Right lobe of liver (tissue), 6 donors: ENCODE measurements at regions not wholly inside any gene's neighbourhood (a gene's known extent, or its start where the extent isn't known, plus 50 kb on each side); places are given as distances from the start of the nearest gene placed in this dataset.

ENCODE experiments used
- ATAC-seq, 4 donors: fragments of 200-7000 bp; cut with Tn5 transposase; one replicate each; pipeline ENCODE4 v1.9.1; 2020; ENCODE audit warnings: mild to moderate bottlenecking in 4 of 4, moderate library complexity in 4 of 4
- DNase-seq, 3 donors: peaks; one replicate each; pipeline ENCODE4 v3.0.0-alpha.2; 2020
- H3K27ac ChIP-seq, 3 donors: fragments of 200-600 bp; one replicate each; pipeline ENCODE4 v1.8.0; 2022
- H3K27me3 ChIP-seq, 2 donors: fragments of 200-600 bp; one replicate each; pipeline ENCODE4 v1.8.0; 2022
- H3K36me3 ChIP-seq, 4 donors: fragments of 200-600 bp; sonication (generic) in 1 of 4; one replicate each; pipeline versions ENCODE4 v1.5.1 to v1.8.0; 2017 to 2022; ENCODE audit warnings: control low read depth in 1 of 4
- H3K4me1 ChIP-seq, 4 donors: fragments of 200-600 bp; sonication (generic) in 1 of 4; one replicate each; pipeline versions ENCODE4 v1.5.1 to v1.8.0; 2017 to 2022; ENCODE audit warnings: control low read depth in 1 of 4
- H3K4me3 ChIP-seq, 3 donors: fragments of 200-600 bp; one replicate each; pipeline ENCODE4 v1.8.0; 2022
- H3K9me3 ChIP-seq, 4 donors: fragments of 200-600 bp; sonication (generic) in 1 of 4; one replicate each; pipeline versions ENCODE4 v1.5.1 to v1.8.0; 2017 to 2022; ENCODE audit warnings: control low read depth in 1 of 4
- POLR2A ChIP-seq: fragments of 450-650 bp; IDR thresholded peaks from one replicate; pipeline ENCODE4 v1.6.1; 2017; ENCODE audit warnings: antibody characterized with exemption, mild to moderate bottlenecking
- WGBS: methylation state at CpG from one replicate; pipeline ENCODE4 v1.1.6; 2018; ENCODE audit warnings: low coverage, low lambda C conversion rate; ENCODE audit not compliant: insufficient coverage; ENCODE audit errors: missing lambda C conversion rate; 5-methylcytosine and 5-hydroxymethylcytosine counted together
- intact Hi-C, 2 donors: fragments of 100-400 bp; cut with DNase I; formaldehyde crosslinking; loops; one replicate each; pipeline versions ENCODE4 v1.11.2 to v1.14.1; 2022
- TF ChIP-seq, protein P1 (sequence below), 4 donors: fragments of 200-600 bp in 3 of 4; fragments of 450-650 bp in 1 of 4; IDR thresholded peaks; one replicate each; pipeline versions ENCODE4 v1.5.1 to v1.8.0; 2016 to 2022; ENCODE audit warnings: antibody characterized with exemption in 4 of 4, mild to moderate bottlenecking in 2 of 4
- donor health status: DM: no; HTN: yes; CAD: no.
- donor health status: DM: no; HTN: no; CAD: no.
- donor health status: DM: no; HTN: no; CAD: no.
- donor health status: DM: no; HTN: yes; CAD: no.
- donor health status: DM: no; HTN: yes; CAD: no.

DNA sequence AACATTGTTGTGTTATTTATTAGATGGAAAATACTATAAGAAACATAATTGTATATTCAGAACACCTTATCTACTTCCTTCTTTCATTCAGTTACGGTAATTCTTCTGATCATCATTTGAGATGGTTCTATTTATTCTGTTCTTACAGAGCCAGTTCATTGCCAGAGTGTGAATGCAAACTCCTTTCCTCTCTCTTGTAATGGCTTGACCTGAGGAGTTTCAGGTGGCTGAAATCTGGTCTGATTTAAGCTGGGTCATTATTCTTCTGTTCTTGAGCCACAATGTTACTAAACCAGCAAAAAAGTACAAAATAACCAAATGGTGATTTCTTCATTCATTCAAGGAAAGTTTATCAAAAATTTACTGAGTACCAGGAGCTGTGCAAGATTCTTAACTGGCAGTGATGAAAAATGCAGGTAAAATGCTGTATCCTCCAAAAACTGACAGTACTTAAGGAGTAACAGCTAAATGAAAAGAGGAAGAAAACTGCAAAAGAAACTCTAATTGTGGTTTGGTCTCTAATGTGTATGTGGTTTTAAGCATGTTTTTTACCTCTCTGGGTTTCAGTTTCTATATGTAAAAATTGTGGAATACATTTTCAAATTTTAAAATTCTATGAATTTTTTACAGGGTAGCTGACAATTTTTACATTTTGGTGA lies 182.4 kb upstream of the UFM1 start:
- no peaks in the 10 kb centered on the region for H3K9me3 ChIP-seq
- DNase-seq (no peak), ATAC-seq (no peak)
- intact Hi-C loops: no loop called here
- no peak overlapping the region for H3K27ac ChIP-seq
- WGBS: 77% methylated on average over 1 of the region's 1 CpG
- H3K27me3 ChIP-seq: no peaks in the 10 kb centered on the region
- H3K4me1 ChIP-seq: no peaks in the 10 kb centered on the region
- H3K4me3 ChIP-seq: no peak overlapping the region
- no peaks in the 10 kb centered on the region for H3K36me3 ChIP-seq
- TF ChIP-seq POLR2A: no peak
- TF ChIP-seq, protein P1, sequence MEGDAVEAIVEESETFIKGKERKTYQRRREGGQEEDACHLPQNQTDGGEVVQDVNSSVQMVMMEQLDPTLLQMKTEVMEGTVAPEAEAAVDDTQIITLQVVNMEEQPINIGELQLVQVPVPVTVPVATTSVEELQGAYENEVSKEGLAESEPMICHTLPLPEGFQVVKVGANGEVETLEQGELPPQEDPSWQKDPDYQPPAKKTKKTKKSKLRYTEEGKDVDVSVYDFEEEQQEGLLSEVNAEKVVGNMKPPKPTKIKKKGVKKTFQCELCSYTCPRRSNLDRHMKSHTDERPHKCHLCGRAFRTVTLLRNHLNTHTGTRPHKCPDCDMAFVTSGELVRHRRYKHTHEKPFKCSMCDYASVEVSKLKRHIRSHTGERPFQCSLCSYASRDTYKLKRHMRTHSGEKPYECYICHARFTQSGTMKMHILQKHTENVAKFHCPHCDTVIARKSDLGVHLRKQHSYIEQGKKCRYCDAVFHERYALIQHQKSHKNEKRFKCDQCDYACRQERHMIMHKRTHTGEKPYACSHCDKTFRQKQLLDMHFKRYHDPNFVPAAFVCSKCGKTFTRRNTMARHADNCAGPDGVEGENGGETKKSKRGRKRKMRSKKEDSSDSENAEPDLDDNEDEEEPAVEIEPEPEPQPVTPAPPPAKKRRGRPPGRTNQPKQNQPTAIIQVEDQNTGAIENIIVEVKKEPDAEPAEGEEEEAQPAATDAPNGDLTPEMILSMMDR (IDR thresholded peaks at IDR 0.05): no peak

DNA sequence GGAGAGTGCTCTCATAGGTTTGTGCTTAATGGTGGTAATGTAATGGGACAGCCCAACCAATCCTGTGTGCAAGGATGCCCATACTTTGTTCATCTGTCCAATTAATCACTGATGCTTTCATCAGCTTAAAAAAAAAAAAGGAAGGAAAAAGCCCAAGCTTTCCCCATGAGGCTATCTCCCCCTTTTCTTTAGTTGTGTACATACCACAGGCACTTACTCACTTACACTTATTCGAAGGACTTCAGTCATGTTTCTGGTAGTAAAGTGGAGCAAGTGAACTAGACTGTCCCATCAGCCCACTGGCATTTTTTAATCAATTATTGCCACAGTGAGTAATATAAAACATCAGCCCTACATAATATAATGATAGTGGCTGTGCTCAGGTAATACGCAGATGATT lies 183.5 kb upstream of the UFM1 start:
- DNase-seq: no peak
- no peak overlapping the region for H3K27ac ChIP-seq
- no peaks in the 10 kb centered on the region for H3K36me3 ChIP-seq
- H3K4me1 ChIP-seq: no peaks in the 10 kb centered on the region
- TF ChIP-seq, protein P1 (IDR thresholded peaks at IDR 0.05): no peak
- TF ChIP-seq POLR2A: no peak
- no peak for ATAC-seq
- no peaks in the 10 kb centered on the region for H3K9me3 ChIP-seq
- intact Hi-C loops: no loop called here
- H3K27me3 ChIP-seq: no peaks in the 10 kb centered on the region
- WGBS: 73% methylated on average over 2 of the region's 2 CpGs
- H3K4me3 ChIP-seq: no peak overlapping the region

- Histone ChIP-seq H3K4me3 (no peak overlapping the region), H3K27ac (no peak overlapping the region), H3K36me3 (no peaks in the 10 kb centered on the region), H3K9me3 (no peaks in the 10 kb centered on the region), H3K27me3 (no peaks in the 10 kb centered on the region), H3K4me1 (no peaks in the 10 kb centered on the region)
- DNase-seq (no peak), ATAC-seq (no peak)
- 78% methylated on average over 3 of the region's 3 CpGs for WGBS
- no peak for TF ChIP-seq POLR2A
- TF ChIP-seq, protein P1 (IDR thresholded peaks at IDR 0.05): no peak
- intact Hi-C loops: no loop called here
These were observed 189.5 kb upstream of the UFM1 start for GRCh38 chr13:38160131-38160530.

- H3K4me3 ChIP-seq: no peak overlapping the region
- no peaks in the 10 kb centered on the region for H3K27me3 ChIP-seq
- ATAC-seq (no peak), DNase-seq (no peak)
- no peaks in the 10 kb centered on the region for H3K4me1 ChIP-seq
- intact Hi-C loops: no loop called here
- no peaks in the 10 kb centered on the region for H3K9me3 ChIP-seq
- no peak for TF ChIP-seq POLR2A
- TF ChIP-seq, protein P1 (IDR thresholded peaks at IDR 0.05): no peak
- no peak overlapping the region for H3K27ac ChIP-seq
- H3K36me3 ChIP-seq: no peaks in the 10 kb centered on the region
- WGBS: 83% methylated on average over 1 of the region's 1 CpG
These were observed 189.9 kb upstream of the UFM1 start for GRCh38 chr13:38159710-38160109.

DNA sequence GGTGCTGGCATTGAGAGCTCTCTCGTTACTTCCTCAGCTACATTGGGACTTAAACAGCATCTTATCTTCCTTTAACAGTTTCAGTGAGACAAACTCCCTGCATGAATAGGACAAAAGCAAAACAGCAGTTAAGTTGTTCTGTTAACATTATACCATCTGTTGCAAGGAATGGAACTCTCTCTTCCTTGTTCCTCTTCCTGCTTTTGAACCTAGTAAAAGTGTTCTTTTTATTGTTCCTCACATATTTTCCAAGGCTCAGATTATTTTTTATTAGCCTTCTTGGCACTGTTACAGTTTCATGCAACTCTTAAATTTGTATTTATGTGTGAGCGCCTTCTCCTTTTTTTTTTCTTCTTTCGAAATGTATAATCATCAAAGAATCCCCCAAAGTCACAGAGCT lies 202.6 kb upstream of the UFM1 start:
- Histone ChIP-seq H3K4me3 (no peak overlapping the region), H3K36me3 (no peaks in the 10 kb centered on the region), H3K9me3 (no peaks in the 10 kb centered on the region), H3K27me3 (no peaks in the 10 kb centered on the region), H3K27ac (no peak overlapping the region), H3K4me1 (no peaks in the 10 kb centered on the region)
- TF ChIP-seq POLR2A: no peak
- TF ChIP-seq, protein P1 (IDR thresholded peaks at IDR 0.05): no peak
- ATAC-seq: no peak
- 90% methylated on average over 3 of the region's 3 CpGs for WGBS
- DNase-seq: no peak
- intact Hi-C loops: no loop called here
